ENCODE measurements at regions not wholly inside any gene's neighbourhood (a gene's known extent, or its start where the extent isn't known, plus 50 kb on each side); places are given as distances from the start of the nearest gene placed in this dataset.

GRCh38 chr11:27201454-27202302 is 161.1 kb downstream of the BBOX1 start (continued):
- no peak for TF ChIP-seq BCL11A (tag by site-specific recombination; IDR thresholded peaks at IDR 0.05; ENCODE audit: low read depth)
- no peak for TF ChIP-seq ZNF19 (tag by site-specific recombination; IDR thresholded peaks at IDR 0.05; ENCODE audit: low read depth)
- TF ChIP-seq ZNF239 (tag by site-specific recombination; IDR thresholded peaks at IDR 0.05), result no peak
- TF ChIP-seq RBAK (tag by site-specific recombination; IDR thresholded peaks at IDR 0.05), result no peak
- TF ChIP-seq MYNN (tag by site-specific recombination; IDR thresholded peaks at IDR 0.05; ENCODE audit: borderline replicate concordance), result no peak
- peak; percentile 71; the same call in 1 of the 2 replicates for TF ChIP-seq PRDM10 (tag by site-specific recombination; IDR thresholded peaks at IDR 0.05)
- no peak for TF ChIP-seq KLF16 (tag by site-specific recombination; IDR thresholded peaks at IDR 0.05)
- no peak for TF ChIP-seq ZNF571 (tag by site-specific recombination; IDR thresholded peaks at IDR 0.05)
- TF ChIP-seq ZNF843 (tag by site-specific recombination; IDR thresholded peaks at IDR 0.05), result peak; percentile 90
- peak; percentile 84; the same call in 1 of the 2 replicates for TF ChIP-seq KLF7 (tag by site-specific recombination; IDR thresholded peaks at IDR 0.05; ENCODE audit: borderline replicate concordance)
- no peak for TF ChIP-seq ZNF777 (tag by site-specific recombination; IDR thresholded peaks at IDR 0.05; ENCODE audit: borderline replicate concordance)
- TF ChIP-seq ZNF426 (tag by site-specific recombination; IDR thresholded peaks at IDR 0.05), result no peak
- no peak for TF ChIP-seq ZSCAN5A (tag by site-specific recombination; IDR thresholded peaks at IDR 0.05)
- no peak for TF ChIP-seq KLF9 (tag by site-specific recombination; IDR thresholded peaks at IDR 0.05; ENCODE audit: low read depth)
- peak; percentile 57; the same call in 1 of the 2 replicates for TF ChIP-seq GLI2 (tag by site-specific recombination; IDR thresholded peaks at IDR 0.05; ENCODE audit: borderline replicate concordance, low read depth)
- no peak for TF ChIP-seq ZNF280C (tag by site-specific recombination; IDR thresholded peaks at IDR 0.05)
- 0 out of 2 replicates have a peak, but pooled peaks have one; percentile 24 for TF ChIP-seq TSHZ1 (tag by site-specific recombination; IDR thresholded peaks at IDR 0.05; ENCODE audit: borderline replicate concordance)
- TF ChIP-seq ZNF354C (tag by site-specific recombination; IDR thresholded peaks at IDR 0.05; ENCODE audit: borderline replicate concordance, low read depth), result no peak
- TF ChIP-seq ZBTB7A (tag by site-specific recombination; IDR thresholded peaks at IDR 0.05; ENCODE audit: low read depth), result no peak
- no peak for TF ChIP-seq EGR2 (tag by site-specific recombination; IDR thresholded peaks at IDR 0.05; ENCODE audit: low read depth)
- no peak; the same call in 1 of the 2 replicates for TF ChIP-seq TRIM28 (IDR thresholded peaks at IDR 0.05; ENCODE audit: borderline replicate concordance, low read length)
- TF ChIP-seq ZNF184 (tag by site-specific recombination; IDR thresholded peaks at IDR 0.05), result peak; percentile 43; the same call in 1 of the 2 replicates
- no peak for TF ChIP-seq ZNF175 (tag by site-specific recombination; IDR thresholded peaks at IDR 0.05)
- no peak for TF ChIP-seq ZNF701 (tag by site-specific recombination; IDR thresholded peaks at IDR 0.05)
- TF ChIP-seq ZNF433 (tag by site-specific recombination; IDR thresholded peaks at IDR 0.05; ENCODE audit: low read depth), result no peak
- 0 out of 2 replicates have a peak, but pooled peaks have one; percentile 10 for TF ChIP-seq ZNF513 (tag by site-specific recombination; IDR thresholded peaks at IDR 0.05)
- TF ChIP-seq ZNF350 (tag by site-specific recombination; IDR thresholded peaks at IDR 0.05), result no peak
